ENCODE measurements at regions not wholly inside any gene's neighbourhood (a gene's known extent, or its start where the extent isn't known, plus 50 kb on each side); places are given as distances from the start of the nearest gene placed in this dataset.

DNA sequence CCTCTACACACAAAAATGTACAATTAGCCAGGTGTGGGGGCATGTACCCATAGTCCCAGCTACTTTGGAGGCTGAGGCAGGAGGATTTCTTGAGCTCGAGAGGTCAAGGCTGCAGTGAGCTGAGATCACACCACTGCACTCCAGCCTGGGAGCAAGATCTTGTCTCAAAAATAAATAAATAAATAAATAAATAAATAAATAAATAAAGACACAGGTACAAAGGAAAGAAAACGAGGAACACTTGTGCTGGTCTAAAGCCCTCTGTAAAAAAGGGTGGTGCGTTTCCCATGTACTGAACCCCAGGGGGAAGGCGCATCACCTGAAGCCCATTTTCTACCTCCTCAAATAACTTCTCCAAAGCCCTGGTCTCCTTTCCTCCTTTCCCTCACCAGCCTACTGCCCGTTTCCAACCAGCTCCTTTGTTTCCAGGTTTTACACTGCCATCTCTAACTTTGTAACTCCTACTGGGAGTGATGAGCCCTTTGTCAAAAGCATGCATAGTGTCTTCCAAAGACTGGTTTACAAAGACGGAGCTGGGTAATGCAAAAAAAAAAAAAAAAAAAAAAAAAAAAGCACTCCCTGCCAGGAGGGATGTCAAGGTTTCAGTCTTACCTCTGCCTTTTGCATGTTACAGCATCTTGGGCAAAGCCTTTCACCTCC, 81.5 kb upstream of the SOX4 start:
- DNase-seq (ENCODE audit: low read depth): no peak
- H3K4me3 ChIP-seq (ENCODE audit: low read depth, low read length): no peak overlapping the region
- TF ChIP-seq, protein P1, sequence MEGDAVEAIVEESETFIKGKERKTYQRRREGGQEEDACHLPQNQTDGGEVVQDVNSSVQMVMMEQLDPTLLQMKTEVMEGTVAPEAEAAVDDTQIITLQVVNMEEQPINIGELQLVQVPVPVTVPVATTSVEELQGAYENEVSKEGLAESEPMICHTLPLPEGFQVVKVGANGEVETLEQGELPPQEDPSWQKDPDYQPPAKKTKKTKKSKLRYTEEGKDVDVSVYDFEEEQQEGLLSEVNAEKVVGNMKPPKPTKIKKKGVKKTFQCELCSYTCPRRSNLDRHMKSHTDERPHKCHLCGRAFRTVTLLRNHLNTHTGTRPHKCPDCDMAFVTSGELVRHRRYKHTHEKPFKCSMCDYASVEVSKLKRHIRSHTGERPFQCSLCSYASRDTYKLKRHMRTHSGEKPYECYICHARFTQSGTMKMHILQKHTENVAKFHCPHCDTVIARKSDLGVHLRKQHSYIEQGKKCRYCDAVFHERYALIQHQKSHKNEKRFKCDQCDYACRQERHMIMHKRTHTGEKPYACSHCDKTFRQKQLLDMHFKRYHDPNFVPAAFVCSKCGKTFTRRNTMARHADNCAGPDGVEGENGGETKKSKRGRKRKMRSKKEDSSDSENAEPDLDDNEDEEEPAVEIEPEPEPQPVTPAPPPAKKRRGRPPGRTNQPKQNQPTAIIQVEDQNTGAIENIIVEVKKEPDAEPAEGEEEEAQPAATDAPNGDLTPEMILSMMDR (conservative IDR thresholded peaks at IDR 0.05; ENCODE audit: low read depth, low read length): no peak

GRCh38 chr6:21514288-21514687, 79.3 kb upstream of the SOX4 start:
- H3K4me3 ChIP-seq (ENCODE audit: low read depth, low read length): no peak overlapping the region
- DNase-seq (ENCODE audit: low read depth): no peak
- TF ChIP-seq, protein P1 (conservative IDR thresholded peaks at IDR 0.05; ENCODE audit: low read depth, low read length): no peak

- TF ChIP-seq, protein P1 (conservative IDR thresholded peaks at IDR 0.05; ENCODE audit: low read depth, low read length): no peak
- H3K4me3 ChIP-seq (ENCODE audit: low read depth, low read length): no peak overlapping the region
- no peak for DNase-seq (ENCODE audit: low read depth)
Measured at GRCh38 chr6:21518317-21518716, 75.2 kb upstream of the SOX4 start.

DNA sequence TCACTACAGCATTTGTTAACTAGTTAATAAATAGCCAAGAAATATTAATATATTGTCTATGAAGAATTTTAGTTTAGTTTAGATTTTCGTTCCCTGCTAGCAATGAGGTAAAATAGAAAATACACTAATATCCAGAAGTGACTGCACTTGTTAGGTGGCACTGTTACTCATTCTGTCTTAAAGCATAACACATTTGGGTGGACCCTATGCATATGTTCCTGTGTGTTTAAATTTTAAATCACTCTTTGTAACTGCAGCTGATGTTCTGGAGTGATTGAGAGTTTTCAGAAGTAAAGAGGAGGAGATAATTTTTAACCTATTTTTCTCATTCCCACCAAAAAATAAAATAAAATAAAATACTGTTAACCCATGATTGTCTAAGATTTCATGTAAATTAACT, 73.9 kb upstream of the SOX4 start:
- TF ChIP-seq, protein P1 (conservative IDR thresholded peaks at IDR 0.05; ENCODE audit: low read depth, low read length): no peak
- H3K4me3 ChIP-seq (ENCODE audit: low read depth, low read length): no peak overlapping the region
- DNase-seq (ENCODE audit: low read depth): no peak

DNA sequence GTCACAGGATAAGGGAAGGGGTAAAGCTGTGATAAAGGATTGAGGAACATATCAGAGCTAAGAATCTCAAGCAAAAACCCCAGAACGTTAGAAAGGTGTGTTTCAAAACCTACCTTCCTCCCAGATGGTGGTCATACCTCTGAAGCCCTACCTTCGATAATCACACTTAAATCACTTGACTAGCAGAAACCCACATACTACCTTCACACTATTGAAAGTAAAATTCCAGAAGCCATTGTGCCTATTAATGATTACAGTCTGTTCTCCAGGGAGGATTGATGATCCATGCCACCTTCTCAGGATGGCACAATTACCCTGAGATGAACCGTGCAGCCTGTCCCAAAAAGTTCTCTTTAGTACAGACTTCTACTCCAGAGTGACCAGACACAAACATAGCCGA, 72.3 kb upstream of the SOX4 start:
- TF ChIP-seq, protein P1 (conservative IDR thresholded peaks at IDR 0.05; ENCODE audit: low read depth, low read length): no peak
- DNase-seq (ENCODE audit: low read depth): no peak
- no peak overlapping the region for H3K4me3 ChIP-seq (ENCODE audit: low read depth, low read length)

DNA sequence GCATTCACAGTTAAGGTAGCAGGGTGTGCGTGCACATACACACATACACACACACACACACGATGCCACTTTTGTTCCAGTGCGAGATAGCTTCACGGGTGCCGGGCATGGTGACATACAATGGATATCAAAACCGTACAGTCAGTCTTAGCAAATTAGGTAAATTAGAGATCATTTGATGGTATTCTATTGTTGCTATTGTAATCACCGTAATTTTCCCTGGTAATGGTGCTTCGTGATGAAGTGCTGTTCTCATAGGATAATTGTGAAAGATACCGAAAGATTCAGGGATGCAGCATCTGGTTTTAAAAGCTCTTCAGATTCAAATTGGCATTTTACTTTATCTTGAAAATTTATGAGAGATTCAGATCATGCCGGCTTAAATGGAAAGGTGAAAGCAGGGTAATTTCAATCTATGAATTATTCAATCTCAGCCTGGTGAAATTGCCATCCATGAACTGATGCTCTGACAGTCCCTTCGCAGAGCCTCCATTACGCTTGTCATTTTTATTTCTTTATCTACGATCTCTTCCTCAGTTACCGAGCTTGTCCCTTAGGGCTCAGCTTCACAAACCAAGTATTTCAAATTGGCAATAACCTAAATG, 71.3 kb upstream of the SOX4 start:
- DNase-seq (ENCODE audit: low read depth): no peak
- TF ChIP-seq, protein P1 (conservative IDR thresholded peaks at IDR 0.05; ENCODE audit: low read depth, low read length): no peak
- H3K4me3 ChIP-seq (ENCODE audit: low read depth, low read length): no peak overlapping the region

Data from choroid plexus epithelial cell (primary cell).